ENCODE measurements at regions not wholly inside any gene's neighbourhood (a gene's known extent, or its start where the extent isn't known, plus 50 kb on each side); places are given as distances from the start of the nearest gene placed in this dataset.
"Not testable (repeated sequence)": the region's sequence is repeated elsewhere in the genome, so short reads cannot be mapped to it uniquely, and the experiment has no call there.

- peak in 2 of 4 experiments; percentile 16 to 37 for DNase-seq
Observed at GRCh38 chr9:715743-716400, 125.6 kb upstream of the DMRT1 start.

DNA sequence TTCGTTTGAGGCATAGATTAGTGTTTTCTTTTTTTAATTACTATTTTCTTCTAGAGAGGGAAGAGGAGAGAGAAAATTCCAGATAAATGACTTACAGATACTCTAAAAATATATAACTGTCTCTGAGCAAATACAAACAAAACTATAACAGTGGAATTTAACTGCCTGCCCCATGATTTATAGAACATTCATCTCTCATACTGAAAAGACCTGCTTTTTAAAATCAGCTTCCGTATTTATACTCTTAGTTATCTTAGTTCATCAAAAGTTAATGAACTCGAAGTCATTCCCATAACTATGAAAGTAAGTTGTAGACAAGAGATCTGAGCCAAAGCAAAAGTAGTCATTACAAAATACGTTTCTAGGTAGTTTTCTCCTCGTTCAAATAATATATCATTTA lies 123.8 kb upstream of the DMRT1 start:
- no peak for DNase-seq

DNA sequence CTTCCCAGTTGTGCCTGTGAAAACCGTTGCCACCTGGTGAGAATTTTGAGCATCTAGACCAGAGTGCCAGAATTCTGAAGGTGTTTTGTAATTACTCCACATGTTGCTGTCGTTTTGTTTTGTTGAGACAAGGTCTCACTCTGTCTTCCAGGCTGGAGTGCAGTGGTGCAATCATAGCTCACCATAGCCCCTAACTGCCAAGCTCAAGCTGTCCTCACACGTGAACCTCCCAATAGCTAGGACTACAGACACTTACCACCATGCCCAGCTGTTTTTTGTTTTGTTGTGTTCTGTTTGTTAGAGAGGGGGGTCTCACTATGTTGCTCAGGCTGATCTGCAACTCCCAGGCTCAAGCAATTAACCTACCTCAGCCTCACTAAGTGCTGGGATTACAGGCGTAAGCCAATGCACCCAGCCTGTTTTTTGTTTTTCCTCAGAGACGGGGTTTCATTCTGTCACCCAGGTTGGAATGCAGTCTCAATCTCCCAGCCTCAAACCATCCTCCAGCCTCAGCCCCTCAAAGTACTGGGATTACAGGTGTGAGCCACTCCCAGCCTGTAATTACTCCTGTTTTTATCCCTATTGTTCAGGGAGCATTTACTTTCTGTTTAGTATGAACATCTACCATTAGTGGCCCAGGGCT lies 121.1 kb upstream of the DMRT1 start:
- no peak for DNase-seq

GRCh38 chr9:722388-722980 lies 119.0 kb upstream of the DMRT1 start:
- DNase-seq, result no peak

- DNase-seq, result not testable (repeated sequence)
Observed at GRCh38 chr9:724461-724860, 117.0 kb upstream of the DMRT1 start.

DNA sequence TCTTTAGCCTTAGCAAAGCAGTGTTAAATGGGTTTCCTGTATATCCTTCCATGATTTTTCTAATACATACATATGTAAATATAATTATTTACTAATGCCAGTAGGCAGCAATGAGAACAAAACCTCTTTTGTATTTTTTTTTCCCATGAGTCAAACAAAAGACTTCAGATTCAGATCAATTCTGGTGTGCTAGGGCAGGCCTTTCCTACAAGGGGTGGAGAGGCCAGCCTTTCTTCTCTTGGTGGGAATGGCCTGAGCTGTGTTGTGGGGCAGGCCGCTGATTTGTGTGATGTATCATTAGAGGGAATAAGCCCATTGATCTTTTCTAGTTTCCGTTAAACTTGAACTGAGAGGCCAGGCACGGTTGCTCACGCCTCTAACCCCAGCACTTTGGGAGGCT lies 115.5 kb upstream of the DMRT1 start:
- no peak for DNase-seq

DNA sequence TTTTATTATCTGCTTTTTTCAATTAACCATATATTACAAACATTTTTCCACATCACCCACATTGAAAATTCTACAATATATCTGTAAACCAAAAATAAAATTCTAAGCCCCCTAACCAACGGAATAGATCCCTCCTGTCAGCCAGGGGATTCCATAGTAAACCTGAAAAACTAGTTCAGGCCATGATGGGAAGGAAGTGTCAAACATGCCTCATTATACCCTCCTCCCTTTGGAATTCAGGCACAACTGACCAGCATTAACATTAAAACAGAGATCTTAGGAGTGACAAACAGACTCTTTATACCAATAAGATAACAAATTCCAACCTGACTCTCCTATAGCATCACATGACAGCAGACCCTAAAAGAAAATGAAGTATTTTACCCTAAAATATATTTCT lies 113.7 kb upstream of the DMRT1 start:
- no peak for DNase-seq

- no peak for DNase-seq
Observed at GRCh38 chr9:728535-728934, 113.0 kb upstream of the DMRT1 start.

DNA sequence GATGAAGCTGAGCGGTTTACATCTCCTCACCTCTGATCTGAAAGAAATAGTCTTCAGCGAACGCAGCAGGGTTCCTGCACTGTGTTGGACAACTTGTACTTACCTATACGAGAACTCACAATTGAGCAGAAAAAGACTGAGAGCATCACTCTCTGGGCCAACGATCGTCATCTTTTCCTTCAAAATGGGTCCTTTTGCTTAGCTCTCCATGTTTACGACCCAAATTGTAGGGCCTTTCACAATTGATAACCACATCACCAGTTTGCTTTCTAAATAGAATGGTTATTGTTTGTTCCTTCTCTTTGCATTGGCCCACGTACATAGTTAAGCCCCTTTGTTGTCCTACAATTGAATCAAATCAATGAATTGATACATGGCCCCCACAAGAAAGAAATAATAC lies 110.0 kb upstream of the DMRT1 start:
- DNase-seq, result no peak

- no peak for DNase-seq
Observed at GRCh38 chr9:734831-735511, 106.5 kb upstream of the DMRT1 start.

- no peak for DNase-seq
Observed at GRCh38 chr9:737400-738120, 103.9 kb upstream of the DMRT1 start.

DNA sequence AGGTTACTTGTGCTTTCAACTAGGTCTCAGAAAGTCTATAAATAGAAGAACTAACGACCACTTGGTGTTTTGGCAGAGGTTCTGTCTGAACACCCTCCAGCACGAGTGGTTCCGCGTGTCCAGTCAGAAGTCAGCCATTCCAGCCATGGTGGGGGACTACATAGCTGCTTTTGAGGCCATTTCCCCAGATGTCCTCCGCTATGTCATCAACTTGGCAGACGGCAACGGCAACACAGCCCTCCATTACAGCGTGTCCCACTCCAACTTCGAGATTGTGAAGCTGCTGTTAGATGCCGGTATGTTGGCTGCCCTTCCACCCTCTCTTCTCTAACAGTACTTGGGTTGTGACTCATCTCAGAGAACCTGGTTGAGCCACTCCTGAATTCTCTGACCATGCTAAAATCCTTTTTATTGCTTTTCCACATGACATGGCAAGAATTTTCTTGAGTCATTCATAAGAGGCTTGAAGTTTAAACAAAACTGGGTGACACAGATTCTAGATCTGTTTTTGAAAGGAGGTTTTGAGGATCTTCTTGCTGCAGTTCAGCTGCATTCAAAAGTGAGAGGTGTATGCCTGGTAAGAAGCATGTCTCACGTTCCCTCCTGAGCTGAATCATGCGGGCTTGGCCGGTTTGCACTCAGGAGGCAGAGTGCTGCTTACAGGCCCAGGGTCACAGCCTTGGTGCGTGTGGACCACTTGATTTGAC lies 103.1 kb upstream of the DMRT1 start:
- DNase-seq, result no peak

- no peak for DNase-seq
Observed at GRCh38 chr9:739362-739761, 102.1 kb upstream of the DMRT1 start.

- no peak for DNase-seq
Observed at GRCh38 chr9:740221-740620, 101.3 kb upstream of the DMRT1 start.

DNA sequence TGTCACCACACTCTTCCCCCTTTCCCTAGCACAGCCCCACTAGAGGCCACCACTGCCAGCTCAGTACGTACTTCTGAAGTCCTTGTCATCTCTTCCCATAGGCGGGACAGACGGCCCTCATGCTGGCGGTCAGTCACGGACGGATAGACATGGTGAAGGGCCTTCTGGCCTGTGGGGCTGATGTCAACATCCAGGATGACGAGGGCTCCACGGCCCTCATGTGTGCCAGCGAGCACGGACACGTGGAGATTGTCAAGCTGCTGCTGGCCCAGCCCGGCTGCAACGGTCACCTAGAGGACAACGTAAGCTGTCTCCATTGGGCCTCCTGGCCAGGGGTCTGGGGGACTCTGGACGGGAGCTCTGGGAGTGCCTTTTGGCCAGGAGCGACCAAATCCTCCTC lies 99.4 kb upstream of the DMRT1 start:
- no peak for DNase-seq

GRCh38 chr9:742914-743589 lies 98.4 kb upstream of the DMRT1 start:
- no peak for DNase-seq

DNA sequence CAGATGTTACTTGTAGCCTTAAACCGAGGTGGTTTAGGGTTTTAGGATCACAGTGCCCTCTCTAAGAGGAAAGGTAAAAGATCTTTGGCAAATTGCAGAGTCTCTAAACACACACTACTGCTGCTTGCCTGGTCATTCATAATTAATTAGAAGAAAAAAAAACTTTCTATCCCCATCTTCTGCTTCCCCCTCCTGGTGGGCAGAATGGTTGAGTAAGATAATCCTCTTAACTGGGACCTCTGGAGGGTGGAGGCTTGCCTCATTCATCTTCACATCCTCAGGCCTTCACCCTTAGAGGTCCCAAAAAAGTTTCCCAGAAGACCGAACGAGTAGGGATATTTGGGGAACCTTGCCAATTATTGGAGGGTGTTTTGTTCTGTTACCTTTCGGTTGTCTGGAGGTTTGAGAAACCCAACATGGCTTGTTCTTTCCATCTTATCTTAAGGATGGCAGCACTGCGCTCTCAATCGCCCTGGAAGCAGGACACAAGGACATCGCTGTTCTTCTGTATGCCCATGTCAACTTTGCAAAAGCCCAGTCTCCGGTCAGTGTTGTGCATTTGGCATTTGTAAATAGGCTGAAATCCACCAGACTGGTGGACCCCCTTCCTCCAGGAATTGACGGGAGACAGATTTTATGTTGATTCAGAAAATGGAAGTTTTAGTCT lies 97.3 kb upstream of the DMRT1 start:
- DNase-seq, result no peak

DNA sequence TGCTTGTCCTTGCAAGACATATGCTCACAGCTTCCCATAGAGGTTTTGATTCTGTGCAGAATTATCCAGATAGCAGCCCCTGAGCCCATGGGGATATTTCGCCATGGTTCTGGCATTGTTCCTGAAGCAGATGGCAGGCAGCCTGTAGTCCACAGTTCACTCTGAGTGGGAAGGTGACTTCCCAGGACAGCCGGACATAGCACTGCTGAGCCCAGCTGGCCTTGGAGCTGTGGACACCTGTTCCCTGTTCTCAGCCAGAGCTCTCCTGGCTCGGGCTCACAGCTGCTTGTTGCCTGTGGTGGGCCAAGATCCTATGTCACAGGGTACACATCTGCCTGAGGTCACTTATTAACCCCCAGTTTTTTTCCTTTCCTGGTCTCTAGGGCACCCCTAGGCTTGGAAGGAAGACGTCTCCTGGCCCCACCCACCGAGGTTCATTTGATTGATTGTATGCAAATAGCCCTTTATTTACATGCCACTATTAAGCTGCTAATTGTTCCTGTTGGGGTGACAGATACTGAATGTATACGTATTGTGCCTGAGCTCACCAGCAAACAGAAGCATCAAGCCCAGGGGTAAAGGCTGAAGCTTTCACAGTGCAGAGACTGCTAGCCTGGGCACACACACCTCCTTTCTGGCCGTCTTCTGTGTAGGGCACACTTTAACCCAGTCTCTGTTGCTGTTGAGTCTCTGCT lies 96.6 kb upstream of the DMRT1 start:
- no peak for DNase-seq

DNA sequence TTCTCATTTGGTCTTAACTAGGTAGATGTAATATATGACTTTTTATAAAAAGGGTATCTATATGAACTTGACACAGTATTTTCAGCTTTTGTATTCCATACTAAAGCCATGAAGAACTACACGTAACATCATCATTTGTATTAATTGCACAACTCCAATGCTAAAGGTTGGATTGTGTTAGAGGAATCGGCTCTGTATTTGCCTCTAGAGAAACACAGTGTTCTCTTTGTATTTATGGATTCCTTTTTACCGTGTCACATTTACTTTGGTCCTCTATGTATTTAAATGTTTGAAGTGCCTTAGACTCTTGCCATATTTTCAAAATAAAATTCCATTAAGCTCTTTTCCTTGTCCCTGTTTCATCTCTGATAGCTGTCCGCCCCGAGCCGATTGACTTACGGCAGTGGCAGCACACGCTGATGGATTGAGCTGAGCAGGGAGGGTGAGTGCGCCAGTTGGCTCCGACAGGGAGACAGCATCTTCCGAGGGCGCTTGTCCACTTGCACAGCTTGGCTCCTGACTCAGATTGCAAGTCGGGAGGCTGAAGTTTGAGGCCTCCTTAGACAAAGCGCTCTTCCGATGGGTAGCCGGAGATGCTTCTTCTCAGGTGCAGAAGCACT lies 95.6 kb upstream of the DMRT1 start:
- no peak for DNase-seq

Data from suppressor macrophage (primary cell).